GM23248 (cell line): ENCODE measurements at regions not wholly inside any gene's neighbourhood (a gene's known extent, or its start where the extent isn't known, plus 50 kb on each side); places are given as distances from the start of the nearest gene placed in this dataset.

Source experiments
- EZH2 ChIP-seq: fragments of 200-600 bp; sonication (generic); IDR thresholded peaks from 2 replicates; pipeline ENCODE4 v1.6.1; 2018; ENCODE audit warnings: antibody characterized with exemption, mild to moderate bottlenecking; ENCODE audit not compliant: insufficient read depth, poor library complexity, severe bottlenecking
- EZH2phosphoT487 ChIP-seq: fragments of 200-600 bp; sonication (generic); IDR thresholded peaks from 2 replicates; pipeline ENCODE4 v1.6.1; 2018; ENCODE audit warnings: antibody characterized with exemption, moderate library complexity, mild to moderate bottlenecking, low read depth; ENCODE audit not compliant: insufficient read depth

GRCh38 chr11:130633466-130633865 lies 185.0 kb downstream of the ADAMTS15 start:
- TF ChIP-seq EZH2, result no peak
- no peak for TF ChIP-seq EZH2phosphoT487
